DND-41 (cell line): ENCODE measurements at regions not wholly inside any gene's neighbourhood (a gene's known extent, or its start where the extent isn't known, plus 50 kb on each side); places are given as distances from the start of the nearest gene placed in this dataset.

Experiments used
- ATAC-seq: fragments of 200-7000 bp; cut with Tn5 transposase; 3 replicates; pipeline ENCODE4 v1.9.1; 2021; ENCODE audit warnings: low read depth; ENCODE audit not compliant: insufficient read depth
- DNase-seq: peaks from one replicate; pipeline ENCODE4 v3.0.0-alpha.2; 2020
- H2AFZ ChIP-seq: 2 replicates; pipeline ENCODE4 v1.6.0; 2012; ENCODE audit warnings: low read depth, low read length
- H3K27ac ChIP-seq: 2 replicates; pipeline ENCODE4 v1.5.1; 2012; ENCODE audit warnings: low read length, inconsistent platforms
- H3K27me3 ChIP-seq: fragments of 200-600 bp; sonication (generic); 2 replicates; pipeline ENCODE4 v1.6.0; 2012; ENCODE audit warnings: low read length, mild to moderate bottlenecking, inconsistent platforms; ENCODE audit not compliant: insufficient read depth, poor library complexity
- H3K36me3 ChIP-seq: 2 replicates; pipeline ENCODE4 v1.5.1; 2012; ENCODE audit warnings: low read length, inconsistent platforms; ENCODE audit not compliant: insufficient read depth
- H3K4me1 ChIP-seq: 2 replicates; pipeline ENCODE4 v1.5.1; 2012; ENCODE audit warnings: mild to moderate bottlenecking, low read length; ENCODE audit not compliant: insufficient read depth
- H3K4me2 ChIP-seq: 2 replicates; pipeline ENCODE4 v1.6.0; 2012; ENCODE audit warnings: mild to moderate bottlenecking, moderate library complexity, low read length, inconsistent platforms; ENCODE audit not compliant: insufficient read depth
- H3K4me3 ChIP-seq, 2 experiments: fragments of 200-600 bp in 1 of 2; shearing (Covaris generic) in 1 of 2; 2 replicates each; pipeline ENCODE4 v1.5.1; 2012 to 2016; ENCODE audit warnings: inconsistent platforms in 2 of 2, low read length in 2 of 2, mild to moderate bottlenecking in 2 of 2, low read depth in 1 of 2, moderate library complexity in 1 of 2
- H3K79me2 ChIP-seq: 2 replicates; pipeline ENCODE4 v1.6.0; 2012; ENCODE audit warnings: low read length, inconsistent platforms; ENCODE audit not compliant: insufficient read depth
- H3K9ac ChIP-seq: 2 replicates; pipeline ENCODE4 v1.6.0; 2012; ENCODE audit warnings: low read depth, mild to moderate bottlenecking, inconsistent platforms, low read length, moderate library complexity
- H3K9me3 ChIP-seq: 2 replicates; pipeline ENCODE4 v1.5.1; 2012; ENCODE audit warnings: low read length, moderate library complexity, mild to moderate bottlenecking, inconsistent platforms; ENCODE audit not compliant: insufficient read depth, severe bottlenecking
- H4K20me1 ChIP-seq: 2 replicates; pipeline ENCODE4 v1.6.0; 2012; ENCODE audit warnings: low read length; ENCODE audit not compliant: insufficient read depth
- EZH2 ChIP-seq: IDR thresholded peaks from 3 replicates; pipeline ENCODE4 v1.6.1; 2012; ENCODE audit warnings: borderline replicate concordance, low read depth, mild to moderate bottlenecking, moderate library complexity, low read length, inconsistent platforms; ENCODE audit not compliant: severe bottlenecking
- TF ChIP-seq, protein P1 (sequence below): IDR thresholded peaks from 2 replicates; pipeline ENCODE4 v1.5.1; 2012; ENCODE audit warnings: borderline replicate concordance, low read length, moderate library complexity, mild to moderate bottlenecking; ENCODE audit not compliant: poor library complexity, severe bottlenecking; ENCODE audit errors: extremely low read depth

DNA sequence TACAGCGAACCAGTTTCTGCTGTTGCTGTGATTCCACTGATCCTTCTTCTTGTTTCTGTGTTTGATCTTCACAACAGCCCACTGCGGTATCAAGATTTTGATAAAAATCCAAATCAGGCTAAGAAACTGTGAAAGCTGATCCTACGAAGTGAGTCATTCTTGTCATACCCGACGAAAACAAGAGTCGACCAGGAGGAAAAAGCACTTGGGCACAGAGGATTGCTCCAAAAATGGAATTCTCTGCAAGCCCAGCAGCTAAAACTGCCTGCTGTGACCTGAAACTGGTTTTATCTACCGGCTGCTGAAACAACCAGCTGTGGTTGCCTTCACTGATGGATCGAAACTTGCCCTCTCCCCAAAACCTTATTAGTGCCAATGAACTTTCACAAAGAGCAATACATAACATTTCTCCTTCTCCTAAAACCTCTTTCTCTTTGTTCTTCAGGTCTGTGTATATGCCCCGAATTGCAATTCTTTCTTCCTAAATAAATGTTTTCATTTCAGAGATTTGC lies 607.0 kb upstream of the PRKX start:
- DNase-seq, result no peak

GRCh38 chrX:4315891-4316290 lies 602.4 kb upstream of the PRKX start:
- Histone ChIP-seq H3K27ac (no peak overlapping the region), H3K9ac (no peak overlapping the region), H3K4me3 (no peak overlapping the region), H4K20me1 (no peaks in the 10 kb centered on the region), H2AFZ (no peak overlapping the region), H3K4me2 (no peak overlapping the region), H3K4me1 (no peaks in the 10 kb centered on the region), H3K36me3 (no peaks in the 10 kb centered on the region), H3K27me3 (no peaks in the 10 kb centered on the region), H3K9me3 (no peaks in the 10 kb centered on the region), H3K79me2 (no peaks in the 10 kb centered on the region)
- no peak for ATAC-seq
- DNase-seq, result no peak
- TF ChIP-seq, protein P1, sequence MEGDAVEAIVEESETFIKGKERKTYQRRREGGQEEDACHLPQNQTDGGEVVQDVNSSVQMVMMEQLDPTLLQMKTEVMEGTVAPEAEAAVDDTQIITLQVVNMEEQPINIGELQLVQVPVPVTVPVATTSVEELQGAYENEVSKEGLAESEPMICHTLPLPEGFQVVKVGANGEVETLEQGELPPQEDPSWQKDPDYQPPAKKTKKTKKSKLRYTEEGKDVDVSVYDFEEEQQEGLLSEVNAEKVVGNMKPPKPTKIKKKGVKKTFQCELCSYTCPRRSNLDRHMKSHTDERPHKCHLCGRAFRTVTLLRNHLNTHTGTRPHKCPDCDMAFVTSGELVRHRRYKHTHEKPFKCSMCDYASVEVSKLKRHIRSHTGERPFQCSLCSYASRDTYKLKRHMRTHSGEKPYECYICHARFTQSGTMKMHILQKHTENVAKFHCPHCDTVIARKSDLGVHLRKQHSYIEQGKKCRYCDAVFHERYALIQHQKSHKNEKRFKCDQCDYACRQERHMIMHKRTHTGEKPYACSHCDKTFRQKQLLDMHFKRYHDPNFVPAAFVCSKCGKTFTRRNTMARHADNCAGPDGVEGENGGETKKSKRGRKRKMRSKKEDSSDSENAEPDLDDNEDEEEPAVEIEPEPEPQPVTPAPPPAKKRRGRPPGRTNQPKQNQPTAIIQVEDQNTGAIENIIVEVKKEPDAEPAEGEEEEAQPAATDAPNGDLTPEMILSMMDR, result no peak
- TF ChIP-seq EZH2, result no peak

More for the DNA sequence above, 607.0 kb upstream of the PRKX start:
- Histone ChIP-seq H3K4me2 (no peak overlapping the region), H3K4me3 (no peak overlapping the region), H2AFZ (no peak overlapping the region), H3K36me3 (no peaks in the 10 kb centered on the region), H3K79me2 (no peaks in the 10 kb centered on the region), H4K20me1 (no peaks in the 10 kb centered on the region), H3K27me3 (no peaks in the 10 kb centered on the region), H3K9me3 (no peaks in the 10 kb centered on the region), H3K4me1 (no peaks in the 10 kb centered on the region), H3K27ac (no peak overlapping the region), H3K9ac (no peak overlapping the region)
- TF ChIP-seq, protein P1, result no peak
- no peak for ATAC-seq

- Histone ChIP-seq H3K4me2 (no peak overlapping the region), H2AFZ (no peak overlapping the region), H4K20me1 (no peaks in the 10 kb centered on the region), H3K4me1 (no peaks in the 10 kb centered on the region), H3K27ac (no peak overlapping the region), H3K9me3 (no peaks in the 10 kb centered on the region), H3K4me3 (no peak overlapping the region), H3K27me3 (no peaks in the 10 kb centered on the region), H3K79me2 (no peaks in the 10 kb centered on the region), H3K36me3 (no peaks in the 10 kb centered on the region), H3K9ac (no peak overlapping the region)
- no peak for TF ChIP-seq EZH2
- ATAC-seq (no peak), DNase-seq (no peak)
Observed at GRCh38 chrX:4314586-4314985, 601.1 kb upstream of the PRKX start.

DNA sequence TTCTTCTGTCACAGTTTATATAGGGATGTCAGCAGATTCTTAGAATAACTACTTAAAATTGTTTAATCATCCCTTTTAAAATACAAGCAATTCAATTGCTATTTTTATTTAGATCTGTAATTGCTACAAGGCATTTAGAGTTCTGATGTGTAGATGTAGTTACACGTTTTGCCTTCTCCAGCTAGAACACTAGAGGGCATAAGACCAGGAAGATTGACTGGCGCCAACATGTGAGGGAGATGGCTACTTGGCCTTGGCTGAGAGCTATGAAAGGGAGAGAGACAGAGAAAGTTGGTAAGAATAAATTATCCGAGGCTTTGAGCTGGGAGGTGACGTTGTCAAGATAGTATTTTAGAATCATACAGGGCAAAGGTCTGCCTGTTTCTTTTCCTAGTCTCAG lies 563.7 kb upstream of the PRKX start:
- Histone ChIP-seq H3K27ac (no peak overlapping the region), H4K20me1 (no peaks in the 10 kb centered on the region), H3K27me3 (no peaks in the 10 kb centered on the region), H3K9me3 (no peaks in the 10 kb centered on the region), H3K79me2 (no peaks in the 10 kb centered on the region), H2AFZ (no peak overlapping the region), H3K36me3 (no peaks in the 10 kb centered on the region), H3K4me2 (no peak overlapping the region), H3K4me3 (no peak overlapping the region), H3K9ac (no peak overlapping the region), H3K4me1 (no peaks in the 10 kb centered on the region)
- TF ChIP-seq EZH2, result no peak
- TF ChIP-seq, protein P1, result peak; percentile 27
- no peak for DNase-seq
- ATAC-seq, result no peak
